ENCODE measurements at regions not wholly inside any gene's neighbourhood (a gene's known extent, or its start where the extent isn't known, plus 50 kb on each side); places are given as distances from the start of the nearest gene placed in this dataset.

GRCh38 chr4:56261027-56261426 is 126.3 kb downstream of the AASDH start:
- FAIRE-seq (no peak), DNase-seq (no peak), ATAC-seq (no peak)
- Histone ChIP-seq H3K4me3 (no peak overlapping the region), H3K9me3 (no peaks in the 10 kb centered on the region), H3K27me3 (no peaks in the 10 kb centered on the region), H3K4me1 (no peaks in the 10 kb centered on the region), H3K36me3 (no peaks in the 10 kb centered on the region), H3K27ac (no peak overlapping the region)
- WGBS, 2 donors: 87 to 96% methylated on average over 6 of the region's 6 CpGs
- no peak for TF ChIP-seq CTCF (IDR thresholded peaks at IDR 0.05)
- intact Hi-C loops (cut with DNase I): no loop called here

GRCh38 chr4:56260320-56260719 is 127.0 kb downstream of the AASDH start:
- 75 to 80% methylated on average over 4 of the region's 4 CpGs for WGBS, 2 donors
- Histone ChIP-seq H3K27me3 (no peaks in the 10 kb centered on the region), H3K36me3 (no peaks in the 10 kb centered on the region), H3K4me1 (no peaks in the 10 kb centered on the region), H3K9me3 (no peaks in the 10 kb centered on the region), H3K27ac (no peak overlapping the region), H3K4me3 (no peak overlapping the region)
- intact Hi-C loops (cut with DNase I): no loop called here
- FAIRE-seq (no peak), ATAC-seq (no peak), DNase-seq (no peak)
- no peak for TF ChIP-seq CTCF (IDR thresholded peaks at IDR 0.05)

GRCh38 chr4:56259655-56260054 is 127.6 kb downstream of the AASDH start:
- H3K27ac ChIP-seq: no peak overlapping the region
- TF ChIP-seq CTCF (IDR thresholded peaks at IDR 0.05): no peak
- FAIRE-seq: no peak

GRCh38 chr4:56255820-56256219 is 131.5 kb downstream of the AASDH start:
- 84 to 95% methylated on average over 1 of the region's 1 CpG for WGBS, 2 donors
- DNase-seq (no peak), ATAC-seq (no peak), FAIRE-seq (no peak)
- H3K27ac ChIP-seq: no peak overlapping the region
- intact Hi-C loops (cut with DNase I): no loop called here
- TF ChIP-seq CTCF (IDR thresholded peaks at IDR 0.05): no peak
- H3K4me1 ChIP-seq: no peaks in the 10 kb centered on the region
- H3K4me3 ChIP-seq: no peak overlapping the region
- H3K9me3 ChIP-seq: no peaks in the 10 kb centered on the region
- no peaks in the 10 kb centered on the region for H3K36me3 ChIP-seq
- H3K27me3 ChIP-seq: no peaks in the 10 kb centered on the region

More at GRCh38 chr4:56259655-56260054, 127.6 kb downstream of the AASDH start:
- WGBS, 2 donors: 62 to 73% methylated on average over 2 of the region's 2 CpGs
- ATAC-seq (no peak), DNase-seq (no peak)
- H3K9me3 ChIP-seq: no peaks in the 10 kb centered on the region
- no peaks in the 10 kb centered on the region for H3K27me3 ChIP-seq
- H3K4me1 ChIP-seq: no peaks in the 10 kb centered on the region
- no peak overlapping the region for H3K4me3 ChIP-seq
- intact Hi-C loops (cut with DNase I): no loop called here
- H3K36me3 ChIP-seq: no peaks in the 10 kb centered on the region

GRCh38 chr4:56253666-56254305 is 133.5 kb downstream of the AASDH start:
- no peak for TF ChIP-seq CTCF (IDR thresholded peaks at IDR 0.05)
- WGBS, 2 donors: 56 to 67% methylated on average over 4 of the region's 4 CpGs
- H3K4me3 ChIP-seq: no peak overlapping the region
- ATAC-seq: no peak
- DNase-seq: no peak
- no peaks in the 10 kb centered on the region for H3K27me3 ChIP-seq
- FAIRE-seq: no peak
- H3K27ac ChIP-seq: no peak overlapping the region
- H3K9me3 ChIP-seq: no peaks in the 10 kb centered on the region
- intact Hi-C loops (cut with DNase I): no loop called here
- H3K36me3 ChIP-seq: no peaks in the 10 kb centered on the region
- H3K4me1 ChIP-seq: no peaks in the 10 kb centered on the region

Measured in pancreas (tissue), 10 donors.